ENCODE measurements at regions not wholly inside any gene's neighbourhood (a gene's known extent, or its start where the extent isn't known, plus 50 kb on each side); places are given as distances from the start of the nearest gene placed in this dataset.

GRCh38 chr4:42736527-42737195, 79.8 kb upstream of the ATP8A1 start:
- no peak for DNase-seq

- DNase-seq, result no peak
Measured at GRCh38 chr4:42733380-42733779, 76.5 kb upstream of the ATP8A1 start.

GRCh38 chr4:42732776-42733175, 75.9 kb upstream of the ATP8A1 start:
- no peak for DNase-seq

- DNase-seq, result no peak
Measured at GRCh38 chr4:42729505-42730237, 72.8 kb upstream of the ATP8A1 start.

GRCh38 chr4:42724451-42724850, 67.5 kb upstream of the ATP8A1 start:
- DNase-seq, result no peak

- DNase-seq, result no peak
Measured at GRCh38 chr4:42720533-42720932, 63.6 kb upstream of the ATP8A1 start.

GRCh38 chr4:42719257-42719656, 62.4 kb upstream of the ATP8A1 start:
- DNase-seq, result no peak

- no peak for DNase-seq
Measured at GRCh38 chr4:42718336-42718735, 61.4 kb upstream of the ATP8A1 start.

- DNase-seq, result no peak
Measured at GRCh38 chr4:42716996-42717395, 60.1 kb upstream of the ATP8A1 start.

- DNase-seq, result no peak
Measured at GRCh38 chr4:42715807-42716482, 59.0 kb upstream of the ATP8A1 start.

GRCh38 chr4:42713391-42713790, 56.5 kb upstream of the ATP8A1 start:
- DNase-seq, result no peak

- no peak for DNase-seq
Measured at GRCh38 chr4:42712854-42713253, 55.9 kb upstream of the ATP8A1 start.

- DNase-seq, result no peak
Measured at GRCh38 chr4:42711496-42711895, 54.6 kb upstream of the ATP8A1 start.

- no peak for DNase-seq
Measured at GRCh38 chr4:42710761-42711160, 53.9 kb upstream of the ATP8A1 start.

GRCh38 chr4:42710329-42710728, 53.4 kb upstream of the ATP8A1 start:
- DNase-seq, result no peak

GRCh38 chr4:42709392-42710065, 52.6 kb upstream of the ATP8A1 start:
- DNase-seq, result no peak

GRCh38 chr4:42708625-42709024, 51.7 kb upstream of the ATP8A1 start:
- DNase-seq, result no peak
